ENCODE measurements at regions not wholly inside any gene's neighbourhood (a gene's known extent, or its start where the extent isn't known, plus 50 kb on each side); places are given as distances from the start of the nearest gene placed in this dataset.

DNA sequence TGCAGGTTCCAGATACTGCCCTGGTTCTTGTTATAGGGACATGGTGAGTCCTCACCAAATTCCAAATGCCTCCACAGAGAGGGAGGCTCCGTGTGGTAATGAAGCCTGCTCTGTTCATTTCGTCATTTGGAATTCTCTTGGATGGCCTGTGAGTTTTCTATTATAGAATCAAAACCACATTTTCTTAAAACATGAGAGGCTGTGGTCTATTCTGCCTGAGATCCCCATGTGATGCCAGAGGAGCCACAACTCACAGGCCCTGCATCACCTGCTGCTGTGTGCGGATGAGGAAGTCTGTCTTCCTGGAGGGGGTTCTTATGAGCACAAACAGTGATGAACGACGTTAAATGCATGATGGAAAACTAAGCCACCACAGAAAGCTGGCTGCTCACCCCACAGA, 264.4 kb downstream of the UQCRFS1 start:
- intact Hi-C loops (cut with micrococcal nuclease) = no loop called here
- BruUV-seq (replicated peaks) = no TSS peak

DNA sequence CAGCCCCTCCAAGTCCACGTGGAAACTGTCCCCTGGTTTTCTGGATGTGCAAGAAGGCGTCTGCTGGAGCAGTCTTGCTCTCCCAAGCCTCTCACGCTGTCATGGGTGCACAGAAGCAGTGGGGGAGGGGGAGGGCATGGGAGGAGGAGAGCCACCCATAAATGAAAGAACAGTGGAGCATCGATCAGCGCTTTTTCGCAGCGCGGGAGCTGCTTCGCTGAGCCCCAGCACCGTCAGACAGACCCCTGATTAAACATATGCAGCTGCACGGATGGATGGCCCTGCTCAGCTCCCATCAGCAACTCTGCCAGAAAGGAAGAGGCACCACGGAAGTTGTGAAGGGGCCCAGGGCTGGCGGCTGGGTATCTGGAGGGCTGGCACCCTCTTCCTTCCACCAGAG, 264.9 kb downstream of the UQCRFS1 start:
- no peaks in the 10 kb centered on the region for H3K36me3 Mint-ChIP-seq (ENCODE audit: insufficient read depth, unreplicated experiment)
- ChIA-PET POLR2A (no interaction called here), CTCF (no interaction called here)
- no peaks in the 10 kb centered on the region for H3K4me1 Mint-ChIP-seq (ENCODE audit: insufficient read depth, unreplicated experiment)
- intact Hi-C loops (cut with micrococcal nuclease) = no loop called here
- H3K27me3 Mint-ChIP-seq (ENCODE audit: insufficient read depth, unreplicated experiment) = no peaks in the 10 kb centered on the region
- peaks cover 49% of the 10 kb centered on the region for H3K9me3 Mint-ChIP-seq (ENCODE audit: unreplicated experiment)
- no peak for DNase-seq (ENCODE audit: unreplicated experiment)
- H3K27ac Mint-ChIP-seq (ENCODE audit: low read depth, unreplicated experiment) = no peak overlapping the region
- H3K4me3 Mint-ChIP-seq (ENCODE audit: unreplicated experiment) = no peak overlapping the region
- TF ChIP-seq, protein P1, sequence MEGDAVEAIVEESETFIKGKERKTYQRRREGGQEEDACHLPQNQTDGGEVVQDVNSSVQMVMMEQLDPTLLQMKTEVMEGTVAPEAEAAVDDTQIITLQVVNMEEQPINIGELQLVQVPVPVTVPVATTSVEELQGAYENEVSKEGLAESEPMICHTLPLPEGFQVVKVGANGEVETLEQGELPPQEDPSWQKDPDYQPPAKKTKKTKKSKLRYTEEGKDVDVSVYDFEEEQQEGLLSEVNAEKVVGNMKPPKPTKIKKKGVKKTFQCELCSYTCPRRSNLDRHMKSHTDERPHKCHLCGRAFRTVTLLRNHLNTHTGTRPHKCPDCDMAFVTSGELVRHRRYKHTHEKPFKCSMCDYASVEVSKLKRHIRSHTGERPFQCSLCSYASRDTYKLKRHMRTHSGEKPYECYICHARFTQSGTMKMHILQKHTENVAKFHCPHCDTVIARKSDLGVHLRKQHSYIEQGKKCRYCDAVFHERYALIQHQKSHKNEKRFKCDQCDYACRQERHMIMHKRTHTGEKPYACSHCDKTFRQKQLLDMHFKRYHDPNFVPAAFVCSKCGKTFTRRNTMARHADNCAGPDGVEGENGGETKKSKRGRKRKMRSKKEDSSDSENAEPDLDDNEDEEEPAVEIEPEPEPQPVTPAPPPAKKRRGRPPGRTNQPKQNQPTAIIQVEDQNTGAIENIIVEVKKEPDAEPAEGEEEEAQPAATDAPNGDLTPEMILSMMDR (IDR thresholded peaks at IDR 0.05; ENCODE audit: unreplicated experiment) = no peak
- BruUV-seq (replicated peaks) = no TSS peak

More for the DNA sequence above, 264.4 kb downstream of the UQCRFS1 start:
- Mint-ChIP-seq H3K9me3 (ENCODE audit: unreplicated experiment) (peaks cover 49% of the 10 kb centered on the region), H3K27ac (ENCODE audit: low read depth, unreplicated experiment) (no peak overlapping the region), H3K4me1 (ENCODE audit: insufficient read depth, unreplicated experiment) (no peaks in the 10 kb centered on the region), H3K27me3 (ENCODE audit: insufficient read depth, unreplicated experiment) (no peaks in the 10 kb centered on the region), H3K4me3 (ENCODE audit: unreplicated experiment) (no peak overlapping the region), H3K36me3 (ENCODE audit: insufficient read depth, unreplicated experiment) (no peaks in the 10 kb centered on the region)
- POLR2A ChIA-PET = interaction anchor here (0.6 kb wide), 1 partner anchor 13 kb away, joined by 3 read pairs; no protein-coding TSS in a partner anchor
- TF ChIP-seq, protein P1 (IDR thresholded peaks at IDR 0.05; ENCODE audit: unreplicated experiment) = no peak
- CTCF ChIA-PET = no interaction called here
- DNase-seq (ENCODE audit: unreplicated experiment) = no peak

DNA sequence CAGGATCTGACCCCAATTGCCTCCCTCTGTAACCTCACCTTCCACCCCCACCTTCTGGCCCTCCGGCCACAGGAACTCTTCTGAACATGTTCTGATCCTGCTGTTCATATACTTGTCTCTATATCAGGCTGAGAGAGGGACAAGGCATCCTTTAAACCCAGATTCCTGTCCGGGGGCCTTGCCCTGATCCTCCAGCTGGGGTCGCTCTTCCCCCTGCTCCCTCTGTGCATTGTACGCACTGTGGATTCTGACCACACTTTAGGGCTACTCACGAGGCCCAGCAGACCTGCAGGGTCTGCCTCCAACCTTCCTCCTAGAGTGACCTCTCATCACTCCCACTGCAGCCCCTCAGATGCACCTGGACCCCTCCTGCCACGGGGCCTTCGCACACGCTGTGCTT, 269.3 kb downstream of the UQCRFS1 start:
- no peaks in the 10 kb centered on the region for H3K36me3 Mint-ChIP-seq (ENCODE audit: insufficient read depth, unreplicated experiment)
- no peaks in the 10 kb centered on the region for H3K27me3 Mint-ChIP-seq (ENCODE audit: insufficient read depth, unreplicated experiment)
- no peak overlapping the region for H3K4me3 Mint-ChIP-seq (ENCODE audit: unreplicated experiment)
- intact Hi-C loops (cut with micrococcal nuclease) = no loop called here
- ChIA-PET POLR2A (no interaction called here), CTCF (interaction anchor here (0.6 kb wide), 1 partner anchor 332 kb away, joined by 3 read pairs; no protein-coding TSS in a partner anchor)
- no peak overlapping the region for H3K27ac Mint-ChIP-seq (ENCODE audit: low read depth, unreplicated experiment)
- H3K9me3 Mint-ChIP-seq (ENCODE audit: unreplicated experiment) = peaks cover 35% of the 10 kb centered on the region
- TF ChIP-seq, protein P1 (IDR thresholded peaks at IDR 0.05; ENCODE audit: unreplicated experiment) = no peak
- DNase-seq (ENCODE audit: unreplicated experiment) = no peak
- no peaks in the 10 kb centered on the region for H3K4me1 Mint-ChIP-seq (ENCODE audit: insufficient read depth, unreplicated experiment)
- no TSS peak for BruUV-seq (replicated peaks)

DNA sequence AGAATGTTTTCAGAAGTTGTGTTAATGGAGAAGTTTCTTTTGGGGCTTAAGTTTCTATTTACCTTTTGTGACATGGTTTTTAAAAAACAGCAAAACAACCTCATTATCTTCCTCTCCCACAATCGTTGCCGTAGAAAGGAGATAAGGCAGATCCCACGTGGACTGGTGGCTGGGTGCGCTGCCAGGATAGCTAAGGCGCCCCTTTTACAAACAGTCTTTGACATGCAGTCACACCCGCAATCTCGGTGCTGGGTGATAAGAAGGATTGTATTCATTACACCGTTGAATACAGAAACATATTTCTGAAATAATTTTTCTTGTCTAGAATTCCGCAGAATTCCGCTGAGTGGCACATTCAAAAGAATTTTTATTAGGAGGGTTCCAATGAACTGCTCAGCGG, 271.1 kb downstream of the UQCRFS1 start:
- POLR2A ChIA-PET = no interaction called here
- no peaks in the 10 kb centered on the region for H3K27me3 Mint-ChIP-seq (ENCODE audit: insufficient read depth, unreplicated experiment)

More for the DNA sequence above, 271.1 kb downstream of the UQCRFS1 start:
- Mint-ChIP-seq H3K36me3 (ENCODE audit: insufficient read depth, unreplicated experiment) (no peaks in the 10 kb centered on the region), H3K9me3 (ENCODE audit: unreplicated experiment) (peaks cover 41% of the 10 kb centered on the region), H3K4me1 (ENCODE audit: insufficient read depth, unreplicated experiment) (no peaks in the 10 kb centered on the region), H3K4me3 (ENCODE audit: unreplicated experiment) (no peak overlapping the region), H3K27ac (ENCODE audit: low read depth, unreplicated experiment) (no peak overlapping the region)
- intact Hi-C loops (cut with micrococcal nuclease) = no loop called here
- TF ChIP-seq, protein P1 (IDR thresholded peaks at IDR 0.05; ENCODE audit: unreplicated experiment) = no peak
- DNase-seq (ENCODE audit: unreplicated experiment) = no peak
- CTCF ChIA-PET = no interaction called here
- BruUV-seq (replicated peaks) = no TSS peak
